ENCODE measurements at regions not wholly inside any gene's neighbourhood (a gene's known extent, or its start where the extent isn't known, plus 50 kb on each side); places are given as distances from the start of the nearest gene placed in this dataset.

- DNase-seq: no peak
These were observed 217.6 kb upstream of the TOPAZ1 start for GRCh38 chr3:44023961-44024593.

- DNase-seq: no peak
These were observed 215.3 kb upstream of the TOPAZ1 start for GRCh38 chr3:44026220-44026865.

GRCh38 chr3:44029100-44029499 lies 212.6 kb upstream of the TOPAZ1 start:
- DNase-seq: no peak

GRCh38 chr3:44030285-44030684 lies 211.4 kb upstream of the TOPAZ1 start:
- DNase-seq: no peak

- DNase-seq: no peak
These were observed 210.9 kb upstream of the TOPAZ1 start for GRCh38 chr3:44030687-44031305.

GRCh38 chr3:44031387-44032380 lies 210.0 kb upstream of the TOPAZ1 start:
- no peak for DNase-seq

GRCh38 chr3:44032487-44032886 lies 209.2 kb upstream of the TOPAZ1 start:
- no peak for DNase-seq

- DNase-seq: no peak
These were observed 208.6 kb upstream of the TOPAZ1 start for GRCh38 chr3:44033123-44033522.

GRCh38 chr3:44036850-44037249 lies 204.8 kb upstream of the TOPAZ1 start:
- DNase-seq: no peak

- no peak for DNase-seq
These were observed 202.7 kb upstream of the TOPAZ1 start for GRCh38 chr3:44039006-44039405.

GRCh38 chr3:44041726-44042125 lies 200.0 kb upstream of the TOPAZ1 start:
- no peak for DNase-seq

- DNase-seq: no peak
These were observed 198.9 kb upstream of the TOPAZ1 start for GRCh38 chr3:44042772-44043171.

- peak; percentile 21 for DNase-seq
These were observed 196.0 kb upstream of the TOPAZ1 start for GRCh38 chr3:44045476-44046275.

- no peak for DNase-seq
These were observed 193.9 kb upstream of the TOPAZ1 start for GRCh38 chr3:44047796-44048195.

GRCh38 chr3:44048196-44048924 lies 193.3 kb upstream of the TOPAZ1 start:
- no peak for DNase-seq

- DNase-seq: no peak
These were observed 192.7 kb upstream of the TOPAZ1 start for GRCh38 chr3:44048949-44049348.

- DNase-seq: no peak
These were observed 191.6 kb upstream of the TOPAZ1 start for GRCh38 chr3:44050101-44050500.

GRCh38 chr3:44050867-44051266 lies 190.8 kb upstream of the TOPAZ1 start:
- no peak for DNase-seq

- no peak for DNase-seq
These were observed 185.7 kb upstream of the TOPAZ1 start for GRCh38 chr3:44055951-44056350.

GRCh38 chr3:44056446-44057240 lies 185.0 kb upstream of the TOPAZ1 start:
- DNase-seq: no peak
